C1 segment of cervical spinal cord (tissue), 14 donors: ENCODE measurements at regions not wholly inside any gene's neighbourhood (a gene's known extent, or its start where the extent isn't known, plus 50 kb on each side); places are given as distances from the start of the nearest gene placed in this dataset.

Source experiments
- DNase-seq, 14 donors: peaks; one replicate each; lab custom pipeline; 2025; lab: John Stamatoyannopoulos, UW

- DNase-seq = no peak
Measured at GRCh38 chrX:39137363-39137954, 336.2 kb downstream of the MID1IP1 start.

- no peak for DNase-seq
Measured at GRCh38 chrX:39140581-39140980, 339.3 kb downstream of the MID1IP1 start.

- no peak for DNase-seq
Measured at GRCh38 chrX:39144323-39144722, 343.1 kb downstream of the MID1IP1 start.

- no peak for DNase-seq
Measured at GRCh38 chrX:39144956-39145355, 343.7 kb downstream of the MID1IP1 start.

- no peak for DNase-seq
Measured at GRCh38 chrX:39145859-39146258, 344.6 kb downstream of the MID1IP1 start.

GRCh38 chrX:39149761-39150160, 348.5 kb downstream of the MID1IP1 start:
- peak in 9 of 14 donors; percentile 0 to 47 (median 23) for DNase-seq

- DNase-seq = no peak
Measured at GRCh38 chrX:39150220-39150619, 349.0 kb downstream of the MID1IP1 start.

- DNase-seq = no peak
Measured at GRCh38 chrX:39150621-39151020, 349.4 kb downstream of the MID1IP1 start.

- peak in 2 of 14 donors; percentile 5 to 13 for DNase-seq
Measured at GRCh38 chrX:39152106-39152649, 350.9 kb downstream of the MID1IP1 start.

GRCh38 chrX:39156051-39156450, 354.8 kb downstream of the MID1IP1 start:
- no peak for DNase-seq

GRCh38 chrX:39157006-39157405, 355.7 kb downstream of the MID1IP1 start:
- no peak for DNase-seq

GRCh38 chrX:39157796-39158195, 356.5 kb downstream of the MID1IP1 start:
- DNase-seq = no peak

- DNase-seq = no peak
Measured at GRCh38 chrX:39158801-39159657, 357.8 kb downstream of the MID1IP1 start.

- no peak for DNase-seq
Measured at GRCh38 chrX:39159921-39160507, 358.8 kb downstream of the MID1IP1 start.

- no peak for DNase-seq
Measured at GRCh38 chrX:39161611-39162255, 360.5 kb downstream of the MID1IP1 start.

GRCh38 chrX:39162322-39162735, 361.1 kb downstream of the MID1IP1 start:
- DNase-seq = peak in 5 of 14 donors; percentile 6 to 24 (median 15)

GRCh38 chrX:39163581-39164126, 362.4 kb downstream of the MID1IP1 start:
- no peak for DNase-seq

- DNase-seq = no peak
Measured at GRCh38 chrX:39164212-39164611, 363.0 kb downstream of the MID1IP1 start.

- no peak for DNase-seq
Measured at GRCh38 chrX:39165185-39165584, 363.9 kb downstream of the MID1IP1 start.

- DNase-seq = no peak
Measured at GRCh38 chrX:39165773-39166172, 364.5 kb downstream of the MID1IP1 start.

GRCh38 chrX:39167791-39168190, 366.5 kb downstream of the MID1IP1 start:
- DNase-seq = no peak

- DNase-seq = no peak
Measured at GRCh38 chrX:39168609-39169008, 367.4 kb downstream of the MID1IP1 start.
